RCC 7860 (cell line): ENCODE measurements at regions not wholly inside any gene's neighbourhood (a gene's known extent, or its start where the extent isn't known, plus 50 kb on each side); places are given as distances from the start of the nearest gene placed in this dataset.
"Not testable (repeated sequence)": the region's sequence is repeated elsewhere in the genome, so short reads cannot be mapped to it uniquely, and the experiment has no call there.

Experiments used
- DNase-seq: peaks from one replicate; pipeline ENCODE4 v3.0.0-alpha.2; 2015; ENCODE audit warnings: low spot score
- FAIRE-seq: peaks from 2 replicates; lab custom pipeline; 2012; peaks lifted over from hg19 to GRCh38; lab: Jason Lieb, UNC

DNA sequence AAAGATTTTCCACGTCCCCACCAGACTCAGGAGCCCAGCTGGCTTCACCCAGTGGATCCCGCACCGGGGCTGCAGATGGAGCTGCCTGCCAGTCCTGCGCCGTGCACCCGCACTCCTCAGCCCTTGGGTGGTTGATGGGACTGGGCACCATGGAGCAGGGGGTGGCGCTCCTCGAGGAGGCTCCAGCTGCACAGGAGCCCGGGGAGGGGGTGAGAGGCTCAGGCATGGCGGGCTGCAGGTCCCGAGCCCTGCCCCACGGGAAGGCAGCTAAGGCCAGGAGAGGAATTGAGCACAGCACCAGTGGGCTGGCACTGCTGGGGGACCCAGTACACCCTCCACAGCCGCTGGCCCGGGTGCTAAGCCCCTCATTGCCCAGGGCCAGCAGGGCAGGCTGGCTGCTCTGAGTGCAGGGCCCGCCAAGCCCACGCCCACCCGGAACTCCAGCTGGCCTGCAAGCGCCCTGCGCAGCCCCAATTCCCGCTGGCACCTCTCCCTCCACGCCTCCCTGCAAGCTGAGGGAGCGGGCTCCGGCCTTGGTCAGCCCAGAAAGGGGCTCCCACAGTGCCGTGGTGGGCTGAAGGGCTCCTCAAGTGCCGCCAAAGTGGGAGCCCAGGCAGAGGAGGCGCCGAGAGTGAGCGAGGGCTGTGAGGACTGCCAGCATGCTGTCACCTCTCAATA lies 1800.9 kb downstream of the OLFM4 start:
- DNase-seq, FAIRE-seq: not testable (repeated sequence)

DNA sequence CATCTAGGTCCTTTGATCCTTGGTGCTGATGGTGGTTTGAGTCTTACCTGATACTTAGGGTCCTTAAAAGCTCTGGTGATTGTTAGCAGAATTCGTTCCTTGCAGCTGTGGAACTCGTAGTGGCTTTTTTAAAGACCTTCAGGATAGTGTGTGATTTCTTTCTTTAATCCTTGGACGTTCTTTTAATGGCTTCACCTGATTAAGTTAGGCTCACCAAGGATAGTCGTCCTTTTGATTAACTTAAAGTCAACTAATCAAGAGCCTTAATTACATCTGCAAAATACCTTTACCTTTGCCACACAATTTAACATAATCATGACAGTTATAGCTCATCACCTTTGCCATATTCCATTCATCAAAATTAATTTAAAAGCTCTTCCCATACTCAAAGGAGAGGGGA lies 1807.7 kb downstream of the OLFM4 start:
- DNase-seq (no peak), FAIRE-seq (no peak)

DNA sequence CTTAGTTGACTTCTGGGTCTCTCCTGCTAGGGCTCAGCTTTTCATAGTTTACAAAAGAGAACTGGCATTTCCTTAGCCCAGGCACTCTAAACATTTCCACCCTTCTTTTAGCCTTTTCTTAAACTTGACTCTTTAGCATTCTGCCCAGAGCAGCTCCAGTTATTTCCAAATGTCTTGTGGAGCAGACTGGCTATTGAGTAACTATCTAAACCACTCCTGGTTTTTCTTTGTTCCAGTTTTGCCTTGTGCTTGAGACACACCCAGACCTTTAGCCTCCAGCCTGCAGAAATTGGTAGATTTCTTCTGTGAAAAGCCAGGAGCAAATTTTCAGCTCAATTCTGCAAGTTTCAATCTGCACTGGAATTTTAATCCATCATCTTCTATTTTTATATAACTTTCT lies 1813.1 kb downstream of the OLFM4 start:
- FAIRE-seq, result no peak

GRCh38 chr13:54845351-54845965 lies 1816.8 kb downstream of the OLFM4 start:
- FAIRE-seq, result no peak
- DNase-seq, result no peak

More for the DNA sequence above, 1813.1 kb downstream of the OLFM4 start:
- DNase-seq, result no peak

DNA sequence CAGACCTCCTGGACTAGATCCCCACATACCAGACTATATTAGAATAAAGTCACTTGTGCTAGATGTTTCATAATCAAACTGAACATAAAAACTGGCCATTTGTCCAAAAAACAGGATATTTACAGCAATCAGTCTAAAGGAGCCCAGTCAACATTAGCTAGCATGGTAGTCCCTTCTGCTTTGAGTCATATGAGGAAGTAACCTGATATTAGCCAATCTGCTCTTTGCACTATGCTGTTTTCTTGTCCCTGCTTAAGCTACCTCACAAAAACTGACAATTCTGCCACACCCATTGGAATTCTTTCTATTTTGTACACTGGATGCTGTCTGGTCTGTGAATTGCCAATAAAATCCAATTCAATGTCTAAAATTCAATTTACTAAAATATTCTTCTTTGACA lies 1824.2 kb downstream of the OLFM4 start:
- FAIRE-seq (no peak), DNase-seq (no peak)

DNA sequence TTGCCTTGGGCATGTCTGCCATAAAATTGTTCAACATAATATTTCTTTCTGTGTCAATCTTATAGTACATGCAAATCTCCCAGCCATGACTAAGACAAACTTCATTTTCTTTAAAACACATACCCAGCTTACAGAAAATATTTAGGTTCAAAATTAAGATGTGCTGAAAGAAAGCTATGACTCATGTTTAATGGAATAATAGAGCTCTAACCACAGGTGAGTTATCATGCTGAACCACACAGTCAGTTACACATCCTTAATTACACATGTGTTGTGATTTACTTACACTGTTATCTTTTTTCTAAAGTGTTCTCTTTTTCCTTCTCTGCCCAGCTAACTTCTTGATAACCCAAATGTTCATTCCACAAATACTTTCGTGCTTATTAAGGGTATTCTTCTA lies 1831.2 kb downstream of the OLFM4 start:
- DNase-seq (no peak), FAIRE-seq (no peak)

DNA sequence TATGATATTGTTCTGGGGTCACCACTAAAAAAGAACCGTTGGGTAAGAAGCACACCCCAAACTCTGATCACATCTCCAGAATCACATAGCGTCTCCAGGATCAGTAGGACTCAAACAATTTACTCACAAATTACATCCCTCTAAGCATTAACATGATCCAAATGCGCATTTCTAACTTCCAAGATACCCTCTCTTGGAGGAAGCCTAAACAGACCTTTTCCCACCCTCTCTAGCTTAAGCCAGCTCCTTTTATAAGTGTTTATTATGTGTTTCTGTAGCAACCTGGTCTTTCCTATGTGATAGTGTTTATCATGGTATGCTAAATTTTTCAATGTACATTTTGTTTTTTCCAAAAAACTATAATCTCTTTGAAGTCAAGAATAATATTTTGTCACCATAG lies 1846.5 kb downstream of the OLFM4 start:
- DNase-seq (no peak), FAIRE-seq (no peak)

DNA sequence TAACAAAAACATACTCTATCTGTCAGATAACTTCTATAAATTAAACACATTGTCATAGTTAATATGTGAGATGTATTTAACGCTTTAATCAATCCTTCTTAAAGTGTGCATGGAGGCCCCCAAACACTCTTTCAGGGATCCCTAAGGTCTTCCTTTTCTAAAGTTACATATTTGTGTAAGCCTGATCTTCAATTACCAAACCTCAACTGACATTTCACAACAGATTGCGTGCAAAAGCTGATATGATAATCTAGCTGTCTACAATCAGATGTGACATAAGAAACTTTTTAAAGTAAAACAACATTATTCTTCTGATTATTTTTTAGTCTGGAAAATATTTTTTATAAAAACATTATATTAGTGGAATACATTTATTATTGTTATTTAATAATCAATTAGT lies 1850.4 kb downstream of the OLFM4 start:
- DNase-seq (no peak), FAIRE-seq (no peak)

GRCh38 chr13:54884682-54885081 lies 1856.1 kb downstream of the OLFM4 start:
- DNase-seq, result no peak
- FAIRE-seq, result no peak

DNA sequence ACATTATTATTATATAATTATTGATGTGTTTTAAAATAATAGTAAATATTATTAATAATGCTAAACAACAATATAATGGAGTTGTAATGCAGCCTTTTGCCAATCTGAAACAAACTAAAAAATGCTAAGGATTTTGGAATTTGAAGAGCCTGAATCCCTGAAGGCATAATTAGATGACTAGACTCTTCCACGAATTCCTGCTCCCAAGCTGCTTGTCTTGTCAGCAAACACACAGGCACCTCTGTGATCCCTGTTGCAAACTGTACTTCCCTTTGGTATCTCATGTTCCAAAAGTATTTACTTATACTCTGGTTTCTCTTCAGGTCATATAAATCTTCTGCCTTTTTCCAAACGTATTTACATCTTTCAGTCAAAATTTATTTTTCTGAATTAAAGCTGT lies 1862.4 kb downstream of the OLFM4 start:
- FAIRE-seq (no peak), DNase-seq (no peak)

DNA sequence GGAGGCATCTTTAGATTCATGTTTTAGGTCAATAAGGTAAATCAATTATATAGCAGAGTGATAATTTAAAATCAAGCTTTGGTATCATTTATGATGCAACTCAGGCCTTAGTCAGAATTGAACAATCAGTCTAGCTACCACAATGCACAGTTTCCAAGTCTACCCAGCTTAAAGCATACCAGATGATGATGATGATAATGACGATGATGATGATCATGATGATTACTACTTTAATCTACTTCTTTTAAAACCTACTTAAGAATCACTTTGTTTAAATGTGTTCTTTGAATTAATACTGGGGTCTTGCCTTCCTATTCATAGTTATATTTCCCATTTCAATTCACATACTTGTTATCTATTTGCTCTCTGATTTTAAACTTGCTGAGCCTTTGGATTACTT lies 1872.7 kb downstream of the OLFM4 start:
- FAIRE-seq (no peak), DNase-seq (no peak)

- DNase-seq (no peak), FAIRE-seq (no peak)
These were observed 1883.8 kb downstream of the OLFM4 start for GRCh38 chr13:54912367-54912766.

- no peak for DNase-seq
- no peak for FAIRE-seq
These were observed 1885.1 kb downstream of the OLFM4 start for GRCh38 chr13:54913668-54914067.

GRCh38 chr13:54927538-54927937 lies 1898.9 kb downstream of the OLFM4 start:
- no peak for DNase-seq
- FAIRE-seq, result no peak

DNA sequence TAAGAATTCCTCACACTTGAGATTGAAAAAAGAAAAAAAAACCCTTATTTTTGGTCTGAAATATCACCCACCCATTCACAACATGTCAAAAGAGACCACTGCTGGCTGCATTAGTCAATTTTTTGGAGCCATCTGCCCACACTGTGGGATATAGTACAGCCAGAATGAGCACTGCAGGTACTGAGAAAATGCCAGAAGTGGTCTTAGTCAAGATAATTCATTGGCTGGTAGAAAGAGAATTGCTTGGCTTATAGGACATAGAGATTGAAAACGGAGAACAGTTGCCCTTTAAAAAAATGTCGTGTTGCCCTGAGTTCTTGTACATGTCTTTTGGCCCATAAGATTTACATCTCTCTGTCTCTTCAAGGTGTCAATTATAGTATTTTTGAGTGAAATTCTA lies 1899.5 kb downstream of the OLFM4 start:
- FAIRE-seq (no peak), DNase-seq (no peak)

DNA sequence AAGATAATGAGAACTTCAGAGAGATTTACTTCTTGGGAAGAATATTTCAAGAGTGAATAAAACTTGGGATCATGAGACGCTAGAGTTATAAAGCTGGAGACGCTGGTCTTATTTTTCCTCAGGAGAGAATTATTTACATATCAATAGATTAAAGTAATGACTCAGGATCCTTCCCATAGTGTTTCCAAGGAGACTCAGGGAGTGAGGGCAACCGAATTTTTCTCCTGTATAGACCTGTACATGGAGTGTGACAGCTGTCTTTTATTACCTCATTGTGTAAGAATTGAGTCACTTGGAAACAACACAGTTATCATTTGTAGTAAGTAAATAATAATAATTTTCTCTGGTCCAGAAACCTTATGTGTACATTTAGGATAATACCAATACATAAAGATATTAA lies 1905.5 kb downstream of the OLFM4 start:
- DNase-seq, result no peak
- no peak for FAIRE-seq

DNA sequence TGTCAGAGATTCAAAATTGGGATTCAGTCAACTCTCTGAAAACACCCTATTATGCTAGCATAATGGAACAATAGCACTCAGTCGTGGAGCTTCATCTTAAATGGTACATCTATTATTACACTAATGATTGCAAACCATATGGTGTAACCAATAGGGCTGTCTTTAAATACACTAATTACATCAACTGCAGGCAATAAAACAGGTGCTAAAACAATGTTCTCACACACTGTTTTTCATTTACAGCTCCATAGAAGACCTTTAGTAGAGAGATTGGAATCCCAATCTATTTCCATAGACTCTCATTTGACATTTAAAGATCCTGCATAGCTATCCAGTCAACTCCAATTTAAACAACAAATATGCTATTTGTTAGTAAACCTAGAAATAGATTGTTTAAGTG lies 1917.4 kb downstream of the OLFM4 start:
- no peak for DNase-seq
- no peak for FAIRE-seq

- FAIRE-seq (no peak), DNase-seq (no peak)
These were observed 1921.1 kb downstream of the OLFM4 start for GRCh38 chr13:54949735-54950134.

- DNase-seq (no peak), FAIRE-seq (no peak)
These were observed 1921.9 kb downstream of the OLFM4 start for GRCh38 chr13:54950546-54950945.

DNA sequence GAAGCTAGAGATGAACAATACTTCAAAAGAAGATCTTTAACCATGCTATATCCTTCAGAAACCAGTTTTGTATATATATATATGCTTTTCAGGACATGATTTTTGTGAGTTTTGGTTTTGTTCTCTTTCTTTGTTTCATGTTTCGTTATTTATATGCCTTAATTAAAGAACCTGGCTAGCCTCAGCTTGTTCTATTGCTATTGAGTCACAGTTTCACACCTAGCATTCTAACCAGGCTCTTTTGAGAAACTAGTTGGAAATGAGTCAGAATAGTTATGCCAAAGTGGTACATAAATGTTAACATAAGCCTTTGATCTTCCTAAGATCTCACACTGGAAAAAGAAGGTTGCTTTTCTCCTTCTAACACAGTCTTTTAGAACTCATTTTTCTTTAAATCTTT lies 1925.2 kb downstream of the OLFM4 start:
- DNase-seq (no peak), FAIRE-seq (no peak)

- DNase-seq, result no peak
- FAIRE-seq, result no peak
These were observed 1930.2 kb downstream of the OLFM4 start for GRCh38 chr13:54958781-54959180.

GRCh38 chr13:54965881-54966280 lies 1937.3 kb downstream of the OLFM4 start:
- no peak for FAIRE-seq
- DNase-seq, result no peak

- FAIRE-seq, result no peak
These were observed 1944.2 kb downstream of the OLFM4 start for GRCh38 chr13:54972838-54973237.

More at GRCh38 chr13:54972838-54973237, 1944.2 kb downstream of the OLFM4 start:
- DNase-seq, result no peak
